WI38 (cell line): ENCODE measurements at regions not wholly inside any gene's neighbourhood (a gene's known extent, or its start where the extent isn't known, plus 50 kb on each side); places are given as distances from the start of the nearest gene placed in this dataset.

ENCODE experiments used
- H3K4me3 ChIP-seq: 2 replicates; pipeline ENCODE4 v1.5.1; 2011; ENCODE audit warnings: low read depth, mild to moderate bottlenecking, control low read depth, low read length
- TF ChIP-seq, protein P1 (sequence below): IDR thresholded peaks from 2 replicates; pipeline ENCODE4 v1.5.1; 2012; ENCODE audit warnings: low read depth, mild to moderate bottlenecking, control low read depth, low read length

DNA sequence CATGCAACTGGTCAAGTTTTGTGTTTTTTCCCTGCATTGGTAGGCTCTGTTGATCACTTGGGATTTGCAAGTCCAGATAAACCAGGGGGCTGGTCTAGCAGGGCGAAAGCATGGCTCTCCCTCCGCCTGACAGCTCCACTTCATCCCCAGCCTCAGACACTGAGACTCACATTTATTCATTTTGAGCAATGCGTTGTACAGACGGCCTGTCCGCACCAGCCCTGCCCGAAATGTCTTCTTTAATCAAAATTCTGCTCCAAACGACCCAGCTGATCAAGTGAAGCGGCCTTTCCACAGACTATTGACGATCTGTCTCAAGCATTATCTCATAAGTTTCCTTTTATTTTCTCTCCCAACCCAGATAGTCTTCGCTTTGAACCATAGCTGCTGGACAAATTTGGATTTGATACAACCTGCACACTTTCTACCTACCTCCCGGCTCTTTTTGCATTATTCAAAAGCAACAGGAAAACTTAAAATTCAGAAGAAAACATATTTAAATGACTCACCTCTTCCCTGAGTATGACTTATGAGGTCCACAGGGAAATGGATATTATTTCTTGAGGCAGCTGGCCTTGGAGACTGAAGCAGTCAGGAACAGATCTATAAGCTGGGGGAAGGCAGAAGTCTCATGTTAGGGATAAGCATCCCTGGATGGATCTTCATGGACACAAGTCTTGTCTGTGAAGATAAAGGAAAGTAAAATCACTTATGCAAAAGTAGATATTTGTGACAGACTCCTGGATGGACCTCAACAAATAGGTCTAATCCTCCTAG lies 498.9 kb upstream of the MGMT start:
- no peak overlapping the region for H3K4me3 ChIP-seq
- TF ChIP-seq, protein P1, sequence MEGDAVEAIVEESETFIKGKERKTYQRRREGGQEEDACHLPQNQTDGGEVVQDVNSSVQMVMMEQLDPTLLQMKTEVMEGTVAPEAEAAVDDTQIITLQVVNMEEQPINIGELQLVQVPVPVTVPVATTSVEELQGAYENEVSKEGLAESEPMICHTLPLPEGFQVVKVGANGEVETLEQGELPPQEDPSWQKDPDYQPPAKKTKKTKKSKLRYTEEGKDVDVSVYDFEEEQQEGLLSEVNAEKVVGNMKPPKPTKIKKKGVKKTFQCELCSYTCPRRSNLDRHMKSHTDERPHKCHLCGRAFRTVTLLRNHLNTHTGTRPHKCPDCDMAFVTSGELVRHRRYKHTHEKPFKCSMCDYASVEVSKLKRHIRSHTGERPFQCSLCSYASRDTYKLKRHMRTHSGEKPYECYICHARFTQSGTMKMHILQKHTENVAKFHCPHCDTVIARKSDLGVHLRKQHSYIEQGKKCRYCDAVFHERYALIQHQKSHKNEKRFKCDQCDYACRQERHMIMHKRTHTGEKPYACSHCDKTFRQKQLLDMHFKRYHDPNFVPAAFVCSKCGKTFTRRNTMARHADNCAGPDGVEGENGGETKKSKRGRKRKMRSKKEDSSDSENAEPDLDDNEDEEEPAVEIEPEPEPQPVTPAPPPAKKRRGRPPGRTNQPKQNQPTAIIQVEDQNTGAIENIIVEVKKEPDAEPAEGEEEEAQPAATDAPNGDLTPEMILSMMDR, result no peak

GRCh38 chr10:128969551-128969950 lies 497.5 kb upstream of the MGMT start:
- TF ChIP-seq, protein P1, result no peak
- H3K4me3 ChIP-seq, result no peak overlapping the region

- TF ChIP-seq, protein P1, result no peak
Measured at GRCh38 chr10:128971374-128972035, 495.5 kb upstream of the MGMT start.

GRCh38 chr10:128972036-128972405 lies 495.0 kb upstream of the MGMT start:
- no peak overlapping the region for H3K4me3 ChIP-seq
- TF ChIP-seq, protein P1, result no peak

More at GRCh38 chr10:128971374-128972035, 495.5 kb upstream of the MGMT start:
- H3K4me3 ChIP-seq, result no peak overlapping the region

DNA sequence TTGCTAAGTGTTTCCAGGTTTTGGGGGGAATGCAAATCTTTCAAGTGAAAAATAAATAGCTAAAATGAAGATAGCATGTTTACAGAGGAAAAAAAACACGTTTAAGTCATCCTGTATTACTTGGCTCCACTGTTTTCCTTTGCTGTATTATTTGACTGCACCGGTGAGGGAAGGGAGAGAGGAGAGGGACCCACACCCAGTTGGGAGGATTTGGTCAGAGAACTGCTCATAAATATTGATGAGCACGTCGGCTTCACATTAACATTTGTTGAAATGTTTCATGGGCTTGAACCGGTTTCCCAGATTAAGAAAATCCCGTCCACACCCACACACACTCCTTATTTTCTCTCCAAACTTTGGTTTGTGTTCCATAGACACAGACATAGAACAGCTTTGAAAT lies 493.8 kb upstream of the MGMT start:
- TF ChIP-seq, protein P1, result no peak

DNA sequence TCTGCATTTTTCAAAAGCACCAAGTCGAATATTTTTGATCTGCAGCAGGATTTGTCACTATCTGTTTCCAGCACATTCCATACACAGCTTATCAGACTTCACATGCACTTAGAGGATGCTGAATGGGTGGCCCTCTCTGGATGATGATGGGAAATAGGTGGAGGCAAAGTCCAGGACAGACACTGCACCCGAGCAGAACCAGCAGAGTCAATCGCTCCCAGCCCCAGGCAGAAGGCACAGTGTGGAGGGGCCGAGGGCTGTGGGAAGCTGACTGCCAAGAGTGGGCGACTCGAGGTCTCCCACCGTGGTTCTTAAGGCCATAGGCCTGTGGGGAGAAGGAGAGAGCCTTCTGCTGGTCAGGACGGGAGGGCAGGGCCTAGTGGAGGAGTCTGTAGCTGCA lies 490.2 kb upstream of the MGMT start:
- TF ChIP-seq, protein P1, result no peak

More for the DNA sequence above, 493.8 kb upstream of the MGMT start:
- H3K4me3 ChIP-seq, result no peak overlapping the region

DNA sequence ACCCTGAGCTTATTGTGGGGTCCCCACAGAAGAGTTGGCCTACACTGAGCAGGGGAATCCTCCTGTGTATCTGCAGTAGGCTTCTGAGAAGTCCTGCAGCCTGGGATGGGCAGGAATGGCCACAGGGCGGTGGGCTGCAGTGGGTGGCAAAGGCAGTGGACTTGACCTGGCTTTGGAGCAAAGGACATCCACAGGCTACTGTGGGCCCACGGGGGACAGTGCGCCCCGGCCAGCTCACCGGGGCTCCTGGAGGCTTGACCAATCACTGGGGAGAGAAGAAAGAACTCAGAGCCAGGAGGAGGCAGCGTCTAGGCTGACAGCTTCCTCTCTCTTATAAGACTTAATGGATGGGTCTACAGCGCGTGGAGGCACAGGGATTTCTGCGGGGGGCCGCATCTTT lies 488.8 kb upstream of the MGMT start:
- no peak overlapping the region for H3K4me3 ChIP-seq
- TF ChIP-seq, protein P1, result no peak

More for the DNA sequence above, 490.2 kb upstream of the MGMT start:
- no peak overlapping the region for H3K4me3 ChIP-seq
